Stimulated activated naive B cell treated with anti-CD40 and anti-IgM and Interleukin-4, amounts not matched to agents 10 μg/mL and 1 μg/mL and 100 μg/mL, for 72 hours (primary cell): ENCODE measurements at regions not wholly inside any gene's neighbourhood (a gene's known extent, or its start where the extent isn't known, plus 50 kb on each side); places are given as distances from the start of the nearest gene placed in this dataset.

Source experiments
- ATAC-seq, 2 donors: fragments of 150-1000 bp; cut with Tn5 transposase; replicated peaks; 2 replicates each; pipeline ENCODE4 v1.10.0; 2021; ENCODE audit warnings: moderate library complexity in 1 of 2
- DNase-seq: peaks from one replicate; pipeline ENCODE4 v3.0.0; 2021
- H3K27ac Mint-ChIP-seq: one replicate; pipeline ENCODE4 v1.8.0; 2022; ENCODE audit warnings: mild to moderate bottlenecking, mixed read lengths
- H3K27me3 Mint-ChIP-seq, 2 donors: one replicate each; pipeline ENCODE4 v1.8.0; 2022; ENCODE audit warnings: mixed read lengths in 2 of 2
- H3K36me3 Mint-ChIP-seq, 2 donors: one replicate each; pipeline ENCODE4 v1.8.0; 2022; ENCODE audit warnings: mixed read lengths in 2 of 2, mild to moderate bottlenecking in 1 of 2
- H3K4me1 Mint-ChIP-seq, 2 donors: one replicate each; pipeline ENCODE4 v1.8.0; 2022; ENCODE audit warnings: mixed read lengths in 2 of 2, mild to moderate bottlenecking in 1 of 2
- H3K4me3 Mint-ChIP-seq, 2 donors: one replicate each; pipeline ENCODE4 v1.8.0; 2022; ENCODE audit warnings: mild to moderate bottlenecking in 2 of 2, mixed read lengths in 2 of 2, moderate library complexity in 1 of 2
- H3K9me3 Mint-ChIP-seq, 2 donors: one replicate each; pipeline ENCODE4 v1.8.0; 2022; ENCODE audit warnings: mixed read lengths in 2 of 2, mild to moderate bottlenecking in 1 of 2

- peaks cover 1 to 3% of the 10 kb centered on the region in 2 donors for H3K9me3 Mint-ChIP-seq
- H3K36me3 Mint-ChIP-seq = peaks cover 0 to 2% of the 10 kb centered on the region in 2 donors
- H3K4me3 Mint-ChIP-seq = no peak overlapping the region
- peaks cover 10 to 21% of the 10 kb centered on the region in 2 donors for H3K27me3 Mint-ChIP-seq
- ATAC-seq (no peak), DNase-seq (no peak)
- no peak overlapping the region for H3K27ac Mint-ChIP-seq
- H3K4me1 Mint-ChIP-seq = no peaks in the 10 kb centered on the region
Observed at GRCh38 chr4:114287079-114287696, 307.7 kb upstream of the ARSJ start.

- no peaks in the 10 kb centered on the region for H3K36me3 Mint-ChIP-seq
- H3K4me1 Mint-ChIP-seq = no peaks in the 10 kb centered on the region
- H3K27ac Mint-ChIP-seq = no peak overlapping the region
- no peak overlapping the region for H3K4me3 Mint-ChIP-seq
- no peak for ATAC-seq
- DNase-seq = no peak
- H3K27me3 Mint-ChIP-seq = no peaks in the 10 kb centered on the region
- peaks cover 13 to 19% of the 10 kb centered on the region in 2 donors for H3K9me3 Mint-ChIP-seq
Observed at GRCh38 chr4:114296126-114296525, 302.5 kb upstream of the UGT8 start.

DNA sequence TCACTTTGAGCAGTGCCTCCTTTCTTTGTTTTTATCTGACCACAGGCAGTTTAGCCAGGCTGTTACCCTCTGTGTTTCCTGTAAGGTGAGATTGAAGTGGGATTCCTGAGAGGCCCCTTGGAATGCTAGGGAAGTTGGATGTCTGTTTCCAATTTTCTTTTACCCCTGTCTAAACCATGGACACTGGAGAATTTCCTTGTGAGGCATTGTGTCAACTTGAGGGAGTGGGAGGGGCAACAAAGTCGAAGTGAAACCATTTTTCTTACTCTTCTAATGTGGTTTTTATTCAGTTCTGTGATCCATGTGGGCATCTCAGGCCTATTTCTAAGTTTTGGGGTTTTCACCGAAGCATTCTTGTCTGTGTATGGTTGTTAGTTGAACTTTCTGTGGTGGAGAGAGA lies 296.1 kb upstream of the UGT8 start:
- no peak for ATAC-seq
- Mint-ChIP-seq H3K4me3 (no peak overlapping the region), H3K27ac (no peak overlapping the region), H3K27me3 (no peaks in the 10 kb centered on the region), H3K36me3 (no peaks in the 10 kb centered on the region), H3K9me3 (peaks cover 5 to 6% of the 10 kb centered on the region in 2 donors), H3K4me1 (no peaks in the 10 kb centered on the region)
- DNase-seq = no peak

DNA sequence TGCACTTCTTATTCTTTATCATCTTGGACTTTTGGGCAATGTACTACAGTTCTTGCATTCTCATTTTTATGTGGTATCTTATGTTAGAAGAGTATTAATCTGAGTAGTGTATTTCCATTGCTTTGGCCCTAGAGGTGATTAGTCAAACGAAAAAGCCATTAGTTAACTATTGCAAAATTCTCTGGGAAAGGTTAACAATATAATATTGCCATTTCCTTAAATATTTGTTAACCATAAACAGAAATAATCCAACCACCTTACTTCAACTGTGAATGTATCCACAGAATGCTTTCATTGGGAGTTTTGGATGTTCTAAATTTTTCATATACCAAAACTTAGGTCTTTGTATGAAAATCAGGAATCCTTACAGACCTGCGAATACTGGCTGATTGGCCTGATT lies 294.6 kb upstream of the UGT8 start:
- DNase-seq = no peak
- H3K27me3 Mint-ChIP-seq = no peaks in the 10 kb centered on the region
- H3K4me3 Mint-ChIP-seq = no peak overlapping the region
- no peak overlapping the region for H3K27ac Mint-ChIP-seq
- no peak for ATAC-seq
- no peaks in the 10 kb centered on the region for H3K36me3 Mint-ChIP-seq
- no peaks in the 10 kb centered on the region for H3K4me1 Mint-ChIP-seq
- peaks cover 5 to 6% of the 10 kb centered on the region in 2 donors for H3K9me3 Mint-ChIP-seq

- Mint-ChIP-seq H3K9me3 (peaks cover 5 to 6% of the 10 kb centered on the region in 2 donors), H3K27ac (no peak overlapping the region), H3K4me1 (no peaks in the 10 kb centered on the region), H3K4me3 (no peak overlapping the region), H3K36me3 (no peaks in the 10 kb centered on the region), H3K27me3 (no peaks in the 10 kb centered on the region)
- no peak for DNase-seq
- ATAC-seq = no peak
Observed at GRCh38 chr4:114304567-114304966, 294.0 kb upstream of the UGT8 start.

DNA sequence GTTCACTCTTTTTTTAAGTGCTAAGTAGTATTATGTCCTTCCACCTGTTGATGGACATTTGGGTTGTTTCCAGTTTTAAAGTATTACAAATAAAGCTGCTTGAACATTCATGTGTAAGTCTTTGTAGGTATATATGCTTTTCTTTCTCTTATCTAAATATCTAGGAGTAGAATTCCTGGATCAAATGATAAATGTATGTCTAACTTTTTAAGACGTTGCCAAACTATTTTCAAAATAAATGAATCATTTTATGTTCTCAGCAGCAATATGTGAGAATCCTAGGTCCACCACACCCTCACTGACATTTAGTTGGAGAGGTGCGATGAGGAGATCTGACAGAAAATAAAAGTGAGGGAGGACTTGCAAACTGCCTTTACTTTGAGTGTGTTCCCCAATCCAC lies 291.7 kb upstream of the UGT8 start:
- Mint-ChIP-seq H3K36me3 (no peaks in the 10 kb centered on the region), H3K27ac (no peak overlapping the region), H3K4me1 (no peaks in the 10 kb centered on the region), H3K9me3 (no peaks in the 10 kb centered on the region), H3K27me3 (no peaks in the 10 kb centered on the region), H3K4me3 (no peak overlapping the region)
- ATAC-seq = no peak
- DNase-seq = no peak

DNA sequence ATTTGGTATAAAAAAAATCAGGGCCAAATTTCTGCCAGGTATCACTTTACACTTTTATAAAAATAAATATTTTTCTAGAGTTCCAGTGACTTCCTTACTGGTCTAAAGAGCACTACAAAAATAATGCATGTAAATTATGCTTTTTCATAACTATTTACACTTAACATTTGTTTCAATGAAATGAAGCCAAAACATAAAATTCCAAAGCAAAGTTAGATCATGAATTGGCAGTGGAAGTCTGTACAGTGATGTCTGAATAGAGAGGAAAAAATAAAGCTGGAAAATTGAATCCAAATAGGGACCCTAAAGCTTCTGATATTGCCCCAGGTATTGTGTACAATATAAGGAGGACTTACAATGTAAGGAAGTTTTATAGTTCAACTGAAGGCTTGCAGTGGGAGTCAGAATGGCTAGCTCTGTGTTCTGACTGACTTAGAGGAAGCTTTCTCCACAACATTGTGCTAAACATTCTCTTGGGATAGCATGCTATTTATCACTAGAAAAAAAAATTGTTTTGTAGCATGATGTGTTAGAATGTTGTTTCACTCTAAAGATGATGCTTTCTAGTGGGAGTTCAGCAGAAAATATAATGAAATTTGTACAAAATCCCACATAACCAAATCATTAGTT lies 288.2 kb upstream of the UGT8 start:
- DNase-seq (no peak), ATAC-seq (no peak)
- no peak overlapping the region for H3K27ac Mint-ChIP-seq
- H3K27me3 Mint-ChIP-seq = no peaks in the 10 kb centered on the region
- H3K4me3 Mint-ChIP-seq = no peak overlapping the region
- no peaks in the 10 kb centered on the region for H3K4me1 Mint-ChIP-seq
- H3K36me3 Mint-ChIP-seq = no peaks in the 10 kb centered on the region
- H3K9me3 Mint-ChIP-seq = no peaks in the 10 kb centered on the region

DNA sequence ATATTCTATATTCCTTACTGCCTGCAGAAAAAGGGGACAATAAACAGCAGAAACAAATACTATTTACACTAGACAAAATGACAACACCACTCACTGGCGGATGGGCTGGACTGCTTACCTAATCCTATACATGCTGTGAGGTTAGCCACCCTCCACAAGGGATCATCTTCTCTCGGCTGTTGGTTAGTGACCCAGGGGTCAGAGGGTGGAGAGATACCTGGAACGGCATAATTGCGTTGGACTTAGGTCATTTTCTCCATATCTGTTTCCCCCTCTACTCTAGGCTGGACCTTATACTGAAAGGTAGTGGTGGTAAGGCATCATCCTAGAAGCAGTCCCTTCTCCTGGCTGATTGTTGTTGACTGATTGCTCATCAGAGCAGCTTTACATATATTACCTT lies 286.8 kb upstream of the UGT8 start:
- no peaks in the 10 kb centered on the region for H3K36me3 Mint-ChIP-seq
- no peak overlapping the region for H3K27ac Mint-ChIP-seq
- no peaks in the 10 kb centered on the region for H3K9me3 Mint-ChIP-seq
- H3K4me3 Mint-ChIP-seq = no peak overlapping the region
- no peaks in the 10 kb centered on the region for H3K27me3 Mint-ChIP-seq
- no peak for DNase-seq
- H3K4me1 Mint-ChIP-seq = no peaks in the 10 kb centered on the region
- ATAC-seq = no peak

DNA sequence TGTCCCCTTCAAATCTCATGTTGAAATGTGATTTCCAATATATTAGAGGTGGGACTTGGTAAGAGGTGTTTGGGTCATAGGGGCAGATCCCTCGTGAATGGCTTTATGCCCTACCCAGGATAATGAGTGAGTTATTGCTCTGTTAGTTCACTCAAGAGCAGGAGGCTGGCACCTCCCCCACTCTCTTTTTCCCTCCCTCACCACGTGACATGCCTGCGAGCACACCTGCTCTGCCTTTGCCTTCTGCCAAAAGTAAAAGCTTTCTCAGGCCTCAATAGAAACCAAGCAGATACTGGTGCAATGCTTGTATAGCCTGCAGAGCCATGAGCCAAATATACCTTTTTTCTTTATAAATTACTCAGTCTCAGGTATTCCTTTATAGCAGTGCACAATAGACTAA lies 286.3 kb upstream of the UGT8 start:
- no peaks in the 10 kb centered on the region for H3K4me1 Mint-ChIP-seq
- DNase-seq (no peak), ATAC-seq (no peak)
- H3K27me3 Mint-ChIP-seq = no peaks in the 10 kb centered on the region
- no peaks in the 10 kb centered on the region for H3K9me3 Mint-ChIP-seq
- H3K27ac Mint-ChIP-seq = no peak overlapping the region
- no peak overlapping the region for H3K4me3 Mint-ChIP-seq
- no peaks in the 10 kb centered on the region for H3K36me3 Mint-ChIP-seq

DNA sequence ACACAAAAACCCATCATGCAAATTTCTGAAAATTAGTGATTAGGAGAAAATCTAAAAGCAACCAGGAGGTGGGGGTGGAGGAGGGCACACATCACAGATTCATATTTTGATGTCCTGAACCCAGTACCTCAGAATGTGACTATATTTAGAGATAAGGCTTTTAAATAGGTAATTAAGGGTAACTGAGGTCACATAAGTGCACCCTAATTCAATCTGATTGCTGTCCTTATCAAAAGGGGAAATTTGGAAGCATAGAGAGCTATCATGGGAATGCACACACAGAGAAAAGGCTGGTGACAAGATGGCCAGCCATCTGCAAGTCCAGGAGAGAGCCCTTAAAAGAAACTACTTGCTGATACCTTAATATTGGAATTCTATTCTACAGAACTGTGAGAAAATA lies 281.8 kb upstream of the UGT8 start:
- Mint-ChIP-seq H3K27me3 (no peaks in the 10 kb centered on the region), H3K4me1 (no peaks in the 10 kb centered on the region), H3K27ac (no peak overlapping the region), H3K4me3 (no peak overlapping the region), H3K9me3 (no peaks in the 10 kb centered on the region), H3K36me3 (no peaks in the 10 kb centered on the region)
- DNase-seq = no peak
- no peak for ATAC-seq

GRCh38 chr4:114317564-114317963 lies 281.0 kb upstream of the UGT8 start:
- H3K9me3 Mint-ChIP-seq = no peaks in the 10 kb centered on the region
- no peak for DNase-seq
- no peak overlapping the region for H3K4me3 Mint-ChIP-seq
- no peaks in the 10 kb centered on the region for H3K4me1 Mint-ChIP-seq
- no peaks in the 10 kb centered on the region for H3K36me3 Mint-ChIP-seq
- no peak for ATAC-seq
- H3K27ac Mint-ChIP-seq = no peak overlapping the region
- no peaks in the 10 kb centered on the region for H3K27me3 Mint-ChIP-seq

- DNase-seq (no peak), ATAC-seq (no peak)
- Mint-ChIP-seq H3K4me3 (no peak overlapping the region), H3K4me1 (no peaks in the 10 kb centered on the region), H3K36me3 (no peaks in the 10 kb centered on the region), H3K27me3 (no peaks in the 10 kb centered on the region), H3K9me3 (no peaks in the 10 kb centered on the region), H3K27ac (no peak overlapping the region)
Observed at GRCh38 chr4:114318309-114318708, 280.3 kb upstream of the UGT8 start.

GRCh38 chr4:114320126-114320525 lies 278.5 kb upstream of the UGT8 start:
- no peak overlapping the region for H3K27ac Mint-ChIP-seq
- no peaks in the 10 kb centered on the region for H3K27me3 Mint-ChIP-seq
- no peak overlapping the region for H3K4me3 Mint-ChIP-seq
- ATAC-seq (no peak), DNase-seq (no peak)
- H3K4me1 Mint-ChIP-seq = no peaks in the 10 kb centered on the region
- no peaks in the 10 kb centered on the region for H3K36me3 Mint-ChIP-seq
- H3K9me3 Mint-ChIP-seq = no peaks in the 10 kb centered on the region

- no peak overlapping the region for H3K27ac Mint-ChIP-seq
- H3K27me3 Mint-ChIP-seq = no peaks in the 10 kb centered on the region
- ATAC-seq = no peak
- H3K4me3 Mint-ChIP-seq = no peak overlapping the region
- no peaks in the 10 kb centered on the region for H3K9me3 Mint-ChIP-seq
- DNase-seq = no peak
- no peaks in the 10 kb centered on the region for H3K36me3 Mint-ChIP-seq
- no peaks in the 10 kb centered on the region for H3K4me1 Mint-ChIP-seq
Observed at GRCh38 chr4:114321366-114321765, 277.2 kb upstream of the UGT8 start.

- no peaks in the 10 kb centered on the region for H3K9me3 Mint-ChIP-seq
- H3K27me3 Mint-ChIP-seq = no peaks in the 10 kb centered on the region
- ATAC-seq (no peak), DNase-seq (no peak)
- H3K4me3 Mint-ChIP-seq = no peak overlapping the region
- no peaks in the 10 kb centered on the region for H3K4me1 Mint-ChIP-seq
- H3K36me3 Mint-ChIP-seq = no peaks in the 10 kb centered on the region
- H3K27ac Mint-ChIP-seq = no peak overlapping the region
Observed at GRCh38 chr4:114323841-114324240, 274.8 kb upstream of the UGT8 start.

- no peaks in the 10 kb centered on the region for H3K4me1 Mint-ChIP-seq
- H3K27ac Mint-ChIP-seq = no peak overlapping the region
- DNase-seq (no peak), ATAC-seq (no peak)
- no peak overlapping the region for H3K4me3 Mint-ChIP-seq
- peaks cover 4% of the 10 kb centered on the region in 2 donors for H3K9me3 Mint-ChIP-seq
- no peaks in the 10 kb centered on the region for H3K36me3 Mint-ChIP-seq
- H3K27me3 Mint-ChIP-seq = no peaks in the 10 kb centered on the region
Observed at GRCh38 chr4:114326358-114326757, 272.2 kb upstream of the UGT8 start.
